ELF-1 (cell line): ENCODE measurements at regions not wholly inside any gene's neighbourhood (a gene's known extent, or its start where the extent isn't known, plus 50 kb on each side); places are given as distances from the start of the nearest gene placed in this dataset.

Experiments
- DNase-seq: peaks from one replicate; pipeline ENCODE4 v3.0.0-alpha.2; 2016; ENCODE audit warnings: low read depth, low spot score

DNA sequence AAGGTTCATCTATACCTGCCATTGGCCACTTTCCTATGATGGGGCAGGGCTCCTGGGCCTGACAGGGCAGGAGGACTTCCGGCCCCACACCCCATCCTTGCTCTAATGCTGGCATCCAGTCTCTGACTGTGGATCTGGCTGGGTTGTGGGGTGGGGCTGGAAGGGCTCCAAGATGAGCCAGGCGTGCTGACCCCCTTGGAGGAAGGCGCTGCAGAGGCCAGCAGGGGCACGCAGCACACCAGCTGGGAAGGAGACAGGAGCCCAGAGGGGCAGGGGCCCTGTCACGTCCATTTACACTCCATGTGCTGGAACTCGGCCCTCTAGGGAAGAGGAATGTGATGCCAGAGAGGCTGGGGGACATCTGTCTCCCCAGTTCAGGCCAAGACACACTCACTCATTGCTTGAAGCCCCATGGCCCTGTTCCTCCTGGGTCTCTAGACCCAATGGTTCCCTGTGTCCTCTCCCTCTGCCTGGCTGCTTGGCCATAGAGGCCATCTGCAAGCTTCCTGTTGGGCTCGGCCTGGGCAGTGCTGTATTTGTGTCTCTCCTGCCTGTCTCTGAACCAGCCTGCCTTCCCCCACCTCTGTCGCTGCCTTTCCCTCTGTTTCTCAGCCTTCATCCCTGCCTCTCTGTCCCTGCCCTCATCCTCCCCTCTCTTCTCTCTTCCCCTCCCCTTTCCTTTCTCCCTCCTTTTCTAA lies 67.5 kb upstream of the NECTIN1 start:
- no peak for DNase-seq

DNA sequence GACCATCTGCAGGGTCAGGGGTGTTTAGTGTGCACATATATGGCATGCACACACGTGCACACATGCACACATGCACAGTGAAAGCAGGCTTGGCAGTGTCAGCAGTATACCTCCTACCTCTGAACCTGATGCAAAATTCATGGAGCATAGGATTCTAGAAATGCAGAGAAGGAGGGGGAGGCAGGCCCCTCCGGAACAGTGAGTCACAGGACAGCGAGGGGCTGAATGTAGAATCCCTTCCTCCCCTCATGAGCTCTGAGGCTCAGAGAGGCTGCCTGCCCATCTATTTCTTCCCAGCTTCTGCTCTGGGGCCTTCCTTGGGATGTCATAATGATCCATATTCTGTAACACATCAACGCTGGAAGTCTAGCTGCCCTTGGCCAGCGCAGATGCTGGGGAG lies 66.7 kb upstream of the NECTIN1 start:
- DNase-seq, result no peak

DNA sequence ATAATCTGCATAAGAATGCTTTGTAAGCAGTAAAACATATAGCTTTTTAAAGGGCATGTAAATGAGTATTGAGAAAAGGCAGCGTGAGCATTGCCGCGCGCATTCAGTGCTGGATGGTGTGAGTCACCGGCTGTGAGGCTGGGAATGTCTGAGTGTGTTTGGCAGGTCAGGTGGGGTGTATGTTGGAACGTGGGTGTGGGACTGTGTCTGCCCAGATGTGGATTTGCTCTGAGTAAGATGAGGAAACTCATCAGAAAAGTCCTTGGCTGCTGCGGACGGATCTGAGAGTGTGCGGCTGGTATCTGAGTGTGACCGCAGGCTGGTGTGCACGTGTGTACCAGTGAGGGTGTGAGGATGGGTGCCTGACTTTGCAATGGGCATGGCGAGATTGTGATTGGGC lies 66.2 kb upstream of the NECTIN1 start:
- DNase-seq, result peak; percentile 46

DNA sequence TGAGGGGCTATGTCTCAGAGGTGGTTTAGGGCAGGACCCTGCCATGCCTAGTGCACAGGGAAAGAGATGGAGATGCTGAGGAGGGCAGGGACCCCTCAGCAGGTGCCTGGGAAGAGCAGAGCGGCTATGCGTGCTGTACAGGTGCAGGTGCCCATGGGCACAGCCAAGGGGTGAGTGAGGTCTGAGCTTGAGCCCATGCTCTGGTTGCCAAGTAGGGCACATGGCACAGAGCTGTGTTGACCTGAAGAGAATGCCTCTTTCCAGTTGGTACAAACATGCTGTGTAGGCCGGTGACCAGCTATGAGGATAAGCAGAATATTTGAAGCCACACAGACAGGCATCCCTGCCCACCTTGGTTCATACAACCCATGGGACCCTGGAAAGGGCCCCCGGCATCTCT lies 65.8 kb upstream of the NECTIN1 start:
- no peak for DNase-seq

DNA sequence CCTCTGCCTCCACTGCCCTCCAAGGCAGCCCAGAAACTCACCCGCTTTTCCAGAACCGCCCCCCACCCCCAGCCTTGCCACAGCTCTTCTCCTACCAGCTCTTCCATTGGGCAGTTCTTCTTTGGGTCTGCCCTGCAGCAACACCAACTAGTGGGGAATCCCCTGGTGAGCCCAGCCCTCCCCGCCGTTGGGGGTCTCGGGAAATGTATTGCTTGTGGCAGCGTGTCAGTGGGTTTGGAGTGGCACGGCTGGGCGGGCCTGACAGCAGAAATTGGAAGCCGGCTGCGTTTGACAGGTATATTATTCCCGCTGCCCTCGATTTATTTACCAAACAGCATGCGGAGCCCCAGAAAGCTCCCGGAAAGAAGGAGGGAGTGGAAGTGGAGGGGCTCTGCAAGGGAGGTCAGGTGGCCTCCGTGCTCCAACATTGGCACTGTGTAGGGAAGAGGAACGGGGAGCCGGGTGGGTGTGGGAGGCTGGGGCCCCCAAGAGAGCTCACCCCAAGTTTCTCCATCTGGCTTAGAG lies 65.2 kb upstream of the NECTIN1 start:
- DNase-seq, result no peak

DNA sequence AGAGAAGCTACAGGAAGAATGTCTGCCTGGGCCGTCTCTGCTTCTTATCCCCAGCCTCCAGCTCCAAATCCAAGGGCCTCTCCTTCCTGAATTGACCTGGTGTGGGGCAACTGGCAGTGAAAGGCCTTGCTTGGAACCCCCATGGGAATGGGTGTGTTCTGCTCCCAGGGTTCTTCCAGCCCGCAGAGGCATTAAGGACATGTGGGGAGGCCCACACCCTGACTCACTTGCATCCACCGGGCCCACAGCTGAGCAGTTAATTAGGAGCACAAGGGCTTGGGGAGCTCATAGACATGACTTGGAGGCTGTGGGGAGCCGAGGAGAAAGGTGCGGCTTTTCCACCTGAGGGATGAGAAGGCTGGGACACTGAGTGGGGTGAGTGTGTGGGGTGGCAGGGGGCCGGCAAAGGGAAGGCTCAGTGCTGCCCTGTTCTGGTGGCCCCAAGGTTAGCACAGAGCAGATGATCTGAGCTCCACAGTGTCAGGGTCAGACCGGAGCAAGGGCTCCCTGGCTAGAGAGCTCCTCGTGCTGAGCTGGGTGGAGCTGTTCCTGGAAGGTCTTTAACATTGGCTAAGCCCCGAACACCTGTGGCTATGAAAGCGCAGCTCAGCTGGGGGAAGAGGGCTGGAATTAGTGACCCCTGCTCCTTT lies 64.5 kb upstream of the NECTIN1 start:
- no peak for DNase-seq

DNA sequence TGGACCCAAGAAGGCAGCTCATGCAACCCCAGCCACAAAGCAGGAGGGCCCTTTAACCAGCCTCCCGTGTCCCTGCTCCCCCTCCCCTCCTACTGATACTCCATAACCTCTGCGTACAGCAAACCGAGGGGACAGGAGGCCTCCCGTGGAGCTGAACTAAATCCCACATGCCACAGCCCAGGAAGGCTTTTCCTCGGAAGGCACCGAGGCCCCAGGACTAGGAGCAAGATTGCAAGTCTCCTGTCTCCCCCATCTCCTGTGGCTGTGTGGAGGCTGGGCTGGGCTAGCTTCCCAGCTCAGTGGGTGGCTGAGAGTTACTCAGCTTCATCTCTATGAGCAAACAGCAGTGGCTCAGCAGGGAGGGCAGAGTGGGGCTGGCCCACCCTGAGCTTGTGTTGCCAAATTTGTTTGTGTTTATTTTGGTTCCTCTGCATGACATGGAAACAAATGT lies 62.7 kb upstream of the NECTIN1 start:
- DNase-seq, result peak; percentile 53

DNA sequence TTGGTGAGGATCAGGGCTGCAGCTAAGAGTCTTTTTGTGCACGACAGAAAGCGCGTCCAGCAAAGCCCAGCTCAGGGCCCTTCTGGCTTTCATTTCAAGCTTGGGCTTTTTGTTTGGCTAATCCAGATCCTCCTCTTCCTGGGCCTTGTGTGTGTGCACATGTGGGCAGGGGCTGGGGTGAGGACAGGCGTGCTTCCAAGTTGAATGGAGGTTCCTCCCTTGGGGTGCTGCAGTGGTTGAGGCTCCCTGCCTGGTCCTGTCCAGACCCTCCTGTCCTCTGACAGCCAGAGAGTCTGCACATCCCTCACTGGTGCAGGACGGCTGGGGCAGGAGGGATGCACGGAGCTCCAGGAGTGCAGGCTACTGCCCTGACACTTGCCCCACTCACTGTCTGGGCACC lies 62.0 kb upstream of the NECTIN1 start:
- DNase-seq, result no peak

DNA sequence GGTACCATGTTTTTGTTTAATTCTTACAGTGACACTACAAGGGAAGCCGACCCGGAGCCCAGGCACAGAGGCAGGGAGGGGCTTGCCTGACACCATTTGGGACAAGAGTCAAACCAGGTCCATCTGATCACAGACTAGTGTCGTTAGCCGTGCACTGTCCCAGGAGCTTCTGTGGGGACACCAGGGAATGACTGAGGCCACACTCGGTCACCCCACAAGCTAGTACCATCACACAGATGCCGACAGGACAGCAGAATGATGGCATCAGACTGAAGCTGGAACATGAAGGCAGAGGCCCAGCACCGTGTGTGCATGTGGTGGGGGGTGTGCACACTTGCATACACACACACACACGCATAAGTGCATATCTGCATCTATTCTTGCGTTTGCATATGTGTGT lies 61.5 kb upstream of the NECTIN1 start:
- DNase-seq, result no peak

DNA sequence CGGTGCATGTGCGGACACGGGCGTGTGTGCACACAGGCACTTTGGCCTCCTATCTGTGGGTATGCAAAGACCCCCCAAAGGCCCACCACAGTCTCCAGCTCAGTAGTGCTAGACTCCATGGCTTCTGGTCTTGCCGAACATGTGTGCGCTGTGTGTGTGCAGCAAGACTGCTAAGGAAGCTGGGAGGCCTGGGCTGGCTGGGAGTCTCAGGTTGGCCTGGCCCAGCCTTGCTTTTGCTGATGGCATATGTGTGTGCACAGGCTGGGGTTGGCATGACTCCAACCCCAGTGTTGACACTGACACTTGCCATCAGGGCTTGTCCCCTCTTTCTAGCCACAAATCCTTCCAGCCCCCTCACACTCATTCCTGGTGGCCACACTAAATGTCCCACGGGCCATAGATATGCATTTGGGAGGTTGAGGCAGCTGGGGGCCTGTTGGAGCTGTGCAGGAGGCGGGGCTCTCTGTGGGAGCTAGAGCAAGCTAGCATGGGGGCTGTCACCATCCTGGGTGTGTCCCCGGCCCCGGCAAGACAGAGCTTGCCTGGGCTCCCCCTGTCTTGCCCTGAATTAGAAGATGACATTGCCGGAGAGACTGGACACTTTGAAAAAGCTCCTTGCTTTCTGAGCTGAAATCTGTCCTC lies 60.9 kb upstream of the NECTIN1 start:
- DNase-seq, result no peak

DNA sequence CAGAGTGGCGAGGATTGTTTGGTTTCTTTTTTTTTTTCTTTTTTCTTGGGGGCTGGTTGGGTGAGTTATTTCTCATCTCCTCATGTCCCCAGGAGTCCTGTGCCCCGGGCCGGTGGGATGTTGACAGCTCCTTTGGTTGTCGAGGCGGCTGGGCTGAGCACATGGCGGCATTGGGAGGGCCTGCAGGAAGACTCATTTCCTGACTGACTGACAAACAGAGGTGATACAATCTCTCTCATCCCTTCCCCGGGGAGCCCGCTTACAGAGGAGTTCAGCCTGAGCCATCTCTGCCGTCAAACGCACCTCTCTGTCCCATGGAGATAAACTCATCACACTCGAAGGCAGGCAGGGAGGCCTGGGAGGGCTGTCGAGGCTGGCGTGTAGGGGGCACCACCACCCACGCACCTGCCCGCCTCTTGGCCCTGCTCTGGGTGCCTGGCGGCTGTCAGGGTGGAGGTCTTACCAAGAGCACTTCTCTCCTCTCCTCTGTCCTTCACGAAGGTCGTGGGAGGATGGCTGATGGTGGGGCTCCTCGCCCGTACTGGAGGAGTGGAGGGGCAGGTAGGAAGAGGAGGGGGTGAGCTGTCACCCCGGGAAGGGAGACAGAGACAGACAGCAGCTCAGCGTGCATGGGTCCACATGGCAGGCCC lies 60.0 kb upstream of the NECTIN1 start:
- DNase-seq, result peak; percentile 53

DNA sequence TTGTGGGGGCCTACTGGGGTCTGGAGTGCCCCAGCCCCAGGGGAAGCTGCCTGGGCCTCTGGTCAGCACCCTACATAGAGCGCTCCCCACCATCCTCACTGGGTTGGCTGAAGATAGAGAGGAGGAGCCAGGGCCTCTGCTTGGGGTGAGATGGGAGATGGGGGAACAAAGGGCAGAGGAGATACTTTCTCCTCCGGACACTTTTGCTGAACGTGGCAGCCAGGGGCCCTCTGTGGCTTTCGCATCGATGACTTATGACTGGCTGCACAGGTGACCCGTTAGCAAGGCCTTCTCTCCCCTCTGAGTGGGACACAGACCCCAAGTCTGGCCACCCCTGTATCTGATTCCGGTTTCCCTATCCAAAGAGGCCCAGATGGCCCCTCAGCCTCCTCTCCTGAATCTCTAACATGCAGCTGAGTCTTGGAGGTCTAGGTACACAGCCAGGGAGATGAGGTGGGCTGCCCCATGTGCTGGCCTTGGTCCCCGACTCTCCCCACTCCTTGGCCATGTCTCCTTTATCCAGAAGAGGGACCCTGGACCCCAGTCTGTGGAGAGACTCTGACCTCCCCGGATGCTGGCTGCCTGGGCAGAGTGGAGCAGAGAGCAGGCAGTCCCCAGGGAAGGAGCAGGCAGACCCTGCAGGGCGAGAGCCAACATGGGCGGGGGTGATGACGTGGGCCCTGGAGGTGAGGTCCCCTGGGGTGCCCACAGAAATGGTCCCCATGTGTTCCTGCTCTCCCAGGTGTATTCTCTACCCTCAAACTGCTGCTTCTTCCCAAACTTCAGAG lies 59.3 kb upstream of the NECTIN1 start:
- no peak for DNase-seq

DNA sequence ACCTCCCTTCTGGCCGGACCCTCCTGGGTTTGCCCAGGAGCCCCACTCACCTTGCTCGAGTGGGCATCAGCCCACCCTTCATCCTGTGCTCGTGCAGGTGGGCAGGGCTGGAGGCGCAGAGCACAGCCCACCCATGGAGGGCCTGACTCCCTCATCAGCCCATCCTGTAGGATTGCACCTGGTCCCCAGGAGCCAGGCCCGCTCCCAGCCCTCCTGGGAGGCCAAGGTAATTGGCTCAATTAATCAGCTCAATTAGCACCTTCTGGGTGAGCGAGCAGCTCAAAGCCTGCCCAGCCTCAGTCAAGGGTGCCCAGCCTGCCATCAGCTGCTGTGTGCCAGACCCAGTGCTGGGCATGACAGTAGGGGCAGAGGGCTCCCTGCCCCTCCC lies 58.1 kb upstream of the NECTIN1 start:
- DNase-seq, result no peak

DNA sequence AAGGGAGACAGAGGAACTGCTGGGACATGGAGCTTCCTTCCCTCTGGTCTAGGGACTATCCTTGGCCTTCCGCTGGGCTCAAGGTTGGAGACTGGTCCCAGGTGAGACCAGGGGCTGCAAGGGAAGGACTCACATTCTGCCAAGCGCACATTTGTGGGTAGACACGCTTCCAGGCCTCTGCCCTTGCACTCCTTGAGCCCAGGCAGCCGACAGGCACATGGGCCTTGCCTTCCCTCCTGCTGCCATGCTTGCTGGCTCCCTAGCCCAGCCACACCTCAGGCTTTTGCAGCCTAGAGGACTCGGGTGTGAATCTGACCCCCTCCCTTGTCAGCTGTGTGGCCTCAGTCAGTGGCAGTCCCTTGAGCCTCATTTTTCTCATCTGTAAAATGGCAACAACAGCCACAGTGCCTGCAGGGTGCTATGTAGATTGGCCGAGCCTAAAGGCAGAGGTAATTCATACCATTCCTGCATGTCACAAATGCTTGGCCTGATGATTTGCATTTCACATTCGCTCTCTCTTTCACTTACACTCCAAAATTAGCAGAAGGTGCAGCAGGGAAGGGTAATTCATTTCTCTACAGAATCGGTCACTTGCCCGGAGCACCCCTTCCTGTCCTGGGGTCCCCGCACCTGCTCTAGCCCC lies 57.6 kb upstream of the NECTIN1 start:
- DNase-seq, result no peak

DNA sequence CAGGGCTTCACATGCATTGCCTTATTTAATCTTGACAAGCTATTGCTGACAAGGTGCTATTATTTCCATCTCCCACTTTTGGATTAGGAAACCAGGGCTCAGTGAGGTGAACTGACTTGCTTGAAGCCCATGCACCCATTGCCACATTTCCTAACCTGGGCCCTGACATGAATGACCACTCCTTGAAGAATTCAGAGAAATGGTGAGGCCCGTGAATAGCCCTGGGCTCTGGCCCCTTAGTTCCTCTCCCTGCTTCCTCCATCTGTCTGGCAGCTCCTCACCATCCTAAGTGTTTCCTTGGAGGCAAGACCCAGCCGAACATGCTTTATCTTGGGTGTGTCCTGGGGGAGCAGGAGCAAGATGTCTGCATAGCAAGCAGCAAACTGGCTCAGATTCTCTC lies 56.1 kb upstream of the NECTIN1 start:
- DNase-seq, result no peak

DNA sequence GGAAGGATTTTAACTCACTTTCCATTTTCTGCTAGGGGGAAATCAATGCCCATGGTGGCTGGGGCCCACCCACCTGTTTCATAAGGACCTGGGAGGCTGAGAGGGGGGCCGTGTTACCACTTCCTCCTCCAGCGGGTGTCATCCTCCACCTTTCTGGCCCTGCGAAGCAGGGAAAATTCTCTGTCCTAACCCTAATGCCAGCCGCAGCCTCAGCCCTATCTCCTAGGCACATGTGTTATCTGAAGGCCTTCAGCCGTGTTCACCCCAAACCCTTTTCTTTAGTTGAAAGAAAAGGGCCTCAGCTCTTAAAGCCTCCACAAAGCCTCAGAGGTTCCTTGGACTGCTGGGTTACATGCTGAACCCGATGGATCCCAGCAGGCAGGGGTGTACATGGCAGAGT lies 55.4 kb upstream of the NECTIN1 start:
- no peak for DNase-seq

DNA sequence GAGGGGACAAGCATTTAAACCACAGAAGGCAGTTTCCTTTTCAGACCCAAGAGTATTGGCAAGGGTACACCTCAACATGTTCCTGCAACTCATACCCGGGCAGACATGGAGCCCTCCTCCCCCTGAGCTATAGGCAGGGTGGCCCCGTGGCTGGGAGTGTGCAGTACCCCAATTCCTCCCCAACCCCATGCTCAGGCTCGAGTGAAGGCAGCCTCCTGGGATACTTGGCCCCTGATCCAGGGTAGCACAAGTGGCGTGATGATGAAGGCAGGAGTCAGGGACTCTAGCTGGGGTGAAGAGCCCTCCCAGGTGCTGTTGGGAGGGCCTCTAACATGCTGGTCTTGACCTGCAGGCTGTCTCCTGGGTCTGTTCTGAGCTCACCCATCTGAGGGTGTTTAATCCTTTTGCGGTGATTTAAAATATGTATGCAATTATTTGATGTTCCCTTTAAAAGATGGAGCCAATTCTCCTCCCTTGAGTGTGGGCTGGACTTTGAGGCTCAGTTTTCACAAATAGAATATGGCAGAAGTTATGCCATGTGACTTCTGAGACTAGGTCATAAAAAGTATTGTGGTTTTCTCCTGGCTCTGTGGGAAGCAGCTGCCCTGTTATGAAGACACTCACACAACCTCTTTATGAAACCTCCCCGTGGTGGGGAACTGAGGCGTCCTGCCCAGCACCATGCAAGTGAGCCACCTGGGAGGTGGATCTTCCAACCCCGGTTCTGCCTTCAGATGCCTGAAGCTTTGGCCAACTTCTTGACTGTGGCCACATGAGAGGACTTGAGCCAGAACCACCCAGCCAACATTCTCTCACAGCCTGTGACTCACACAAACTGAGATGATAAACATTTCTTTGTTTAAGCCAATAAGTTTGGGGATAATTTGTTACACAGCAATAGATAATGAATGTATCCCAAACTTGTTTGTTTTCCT lies 54.7 kb upstream of the NECTIN1 start:
- no peak for DNase-seq

DNA sequence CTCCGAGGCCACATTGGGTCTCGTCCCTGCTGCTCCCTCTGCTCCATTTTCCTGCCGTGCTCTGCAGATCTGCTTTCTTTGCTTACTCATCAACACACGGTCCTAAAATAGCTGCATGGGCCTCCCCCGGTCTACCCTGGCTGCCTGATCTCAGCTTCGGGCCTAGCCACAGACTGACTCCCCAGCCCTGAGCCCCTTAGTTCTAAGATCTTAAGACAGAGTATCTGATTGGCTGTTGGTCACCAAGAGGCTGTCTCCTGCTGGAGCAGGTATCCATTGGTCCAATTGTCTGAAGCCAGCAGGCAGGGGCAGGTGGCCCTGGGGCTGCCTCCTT lies 53.7 kb upstream of the NECTIN1 start:
- DNase-seq, result peak; percentile 59

DNA sequence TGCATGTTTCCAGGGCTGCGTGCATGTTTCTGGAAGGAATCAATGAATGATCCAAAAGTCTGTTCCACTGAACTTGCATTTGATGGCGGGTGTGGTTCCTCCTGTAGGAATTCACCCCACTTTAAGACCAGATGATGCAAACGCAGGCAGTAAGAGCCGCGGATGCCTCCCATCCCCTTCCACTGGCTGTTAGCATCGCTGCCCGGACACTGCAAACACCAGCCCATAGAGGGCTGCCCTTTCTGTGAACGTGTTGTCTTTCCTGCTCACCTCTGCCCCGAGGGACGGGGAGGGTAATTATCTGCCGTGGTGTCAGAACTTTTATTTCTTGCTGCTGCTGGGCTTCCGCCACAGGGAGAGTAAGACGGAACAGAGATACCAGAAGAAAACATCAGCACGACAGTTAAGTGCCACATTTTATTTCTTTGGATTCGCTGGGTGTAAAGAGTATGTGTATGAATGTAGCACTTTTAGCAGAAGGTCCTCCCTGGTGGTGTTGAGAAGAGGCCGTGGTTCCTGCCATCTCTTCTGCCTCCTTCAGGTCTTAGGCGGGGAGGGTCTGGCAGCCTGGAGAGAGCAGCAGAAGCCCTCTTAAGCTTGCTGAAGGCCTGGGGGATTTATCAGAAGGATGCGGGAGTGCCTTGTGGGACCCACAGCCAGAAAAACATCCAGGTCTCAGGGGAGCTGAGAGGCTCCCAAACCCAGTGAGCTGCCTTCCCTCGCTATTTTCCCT lies 53.2 kb upstream of the NECTIN1 start:
- peak; percentile 74 for DNase-seq
